ENCODE measurements at regions not wholly inside any gene's neighbourhood (a gene's known extent, or its start where the extent isn't known, plus 50 kb on each side); places are given as distances from the start of the nearest gene placed in this dataset.

- TF ChIP-seq, protein P1, sequence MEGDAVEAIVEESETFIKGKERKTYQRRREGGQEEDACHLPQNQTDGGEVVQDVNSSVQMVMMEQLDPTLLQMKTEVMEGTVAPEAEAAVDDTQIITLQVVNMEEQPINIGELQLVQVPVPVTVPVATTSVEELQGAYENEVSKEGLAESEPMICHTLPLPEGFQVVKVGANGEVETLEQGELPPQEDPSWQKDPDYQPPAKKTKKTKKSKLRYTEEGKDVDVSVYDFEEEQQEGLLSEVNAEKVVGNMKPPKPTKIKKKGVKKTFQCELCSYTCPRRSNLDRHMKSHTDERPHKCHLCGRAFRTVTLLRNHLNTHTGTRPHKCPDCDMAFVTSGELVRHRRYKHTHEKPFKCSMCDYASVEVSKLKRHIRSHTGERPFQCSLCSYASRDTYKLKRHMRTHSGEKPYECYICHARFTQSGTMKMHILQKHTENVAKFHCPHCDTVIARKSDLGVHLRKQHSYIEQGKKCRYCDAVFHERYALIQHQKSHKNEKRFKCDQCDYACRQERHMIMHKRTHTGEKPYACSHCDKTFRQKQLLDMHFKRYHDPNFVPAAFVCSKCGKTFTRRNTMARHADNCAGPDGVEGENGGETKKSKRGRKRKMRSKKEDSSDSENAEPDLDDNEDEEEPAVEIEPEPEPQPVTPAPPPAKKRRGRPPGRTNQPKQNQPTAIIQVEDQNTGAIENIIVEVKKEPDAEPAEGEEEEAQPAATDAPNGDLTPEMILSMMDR (IDR thresholded peaks at IDR 0.05), result no peak
- TF ChIP-seq POLR2A (IDR thresholded peaks at IDR 0.05), result no peak
Observed at GRCh38 chr4:13193662-13194061, 290.5 kb downstream of the RAB28 start.

Data from right lobe of liver (tissue), 4 donors.